ENCODE measurements at regions not wholly inside any gene's neighbourhood (a gene's known extent, or its start where the extent isn't known, plus 50 kb on each side); places are given as distances from the start of the nearest gene placed in this dataset.

DNA sequence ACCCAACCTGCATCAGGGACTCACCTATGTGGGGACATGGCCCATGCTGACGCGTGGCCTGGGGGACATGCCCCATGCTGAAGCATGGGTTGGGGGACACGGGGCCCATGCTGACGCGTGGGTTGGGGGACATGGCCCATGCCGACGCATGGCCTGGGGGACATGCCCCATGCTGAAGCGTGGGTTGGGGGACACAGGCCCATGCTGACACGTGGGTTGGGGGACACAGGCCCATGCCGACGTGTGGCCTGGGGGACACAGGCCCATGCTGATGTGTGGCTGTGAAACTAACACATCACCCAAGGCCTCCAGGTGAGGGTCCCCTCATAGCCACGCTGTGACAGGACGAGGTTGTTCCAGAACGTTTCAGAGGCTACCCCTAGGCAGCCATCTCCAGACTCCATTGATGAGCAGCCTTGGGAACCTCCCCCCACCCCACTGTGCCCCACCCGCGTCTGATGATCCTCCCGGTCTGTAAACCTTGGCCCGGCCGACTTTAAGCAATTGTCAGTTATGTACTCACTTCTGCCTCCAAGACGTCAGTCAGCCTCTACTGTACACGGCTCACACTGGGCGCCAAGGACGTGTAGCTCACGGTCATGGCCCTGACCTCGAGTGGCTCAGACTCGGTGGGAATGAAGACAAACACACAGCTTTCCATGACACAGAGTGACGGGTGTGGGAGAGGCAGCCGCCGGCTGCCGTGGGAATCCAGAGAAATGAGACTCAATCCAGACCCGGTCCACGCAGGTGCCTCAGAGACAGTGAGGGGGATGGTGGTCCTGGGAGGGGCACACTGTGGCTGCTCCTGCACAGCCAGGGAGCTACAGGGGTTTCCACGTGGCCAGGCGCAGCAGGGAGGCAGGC, 50.2 kb upstream of the SLC66A3 start:
- TF ChIP-seq, protein P1, sequence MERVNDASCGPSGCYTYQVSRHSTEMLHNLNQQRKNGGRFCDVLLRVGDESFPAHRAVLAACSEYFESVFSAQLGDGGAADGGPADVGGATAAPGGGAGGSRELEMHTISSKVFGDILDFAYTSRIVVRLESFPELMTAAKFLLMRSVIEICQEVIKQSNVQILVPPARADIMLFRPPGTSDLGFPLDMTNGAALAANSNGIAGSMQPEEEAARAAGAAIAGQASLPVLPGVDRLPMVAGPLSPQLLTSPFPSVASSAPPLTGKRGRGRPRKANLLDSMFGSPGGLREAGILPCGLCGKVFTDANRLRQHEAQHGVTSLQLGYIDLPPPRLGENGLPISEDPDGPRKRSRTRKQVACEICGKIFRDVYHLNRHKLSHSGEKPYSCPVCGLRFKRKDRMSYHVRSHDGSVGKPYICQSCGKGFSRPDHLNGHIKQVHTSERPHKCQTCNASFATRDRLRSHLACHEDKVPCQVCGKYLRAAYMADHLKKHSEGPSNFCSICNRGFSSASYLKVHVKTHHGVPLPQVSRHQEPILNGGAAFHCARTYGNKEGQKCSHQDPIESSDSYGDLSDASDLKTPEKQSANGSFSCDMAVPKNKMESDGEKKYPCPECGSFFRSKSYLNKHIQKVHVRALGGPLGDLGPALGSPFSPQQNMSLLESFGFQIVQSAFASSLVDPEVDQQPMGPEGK (CRISPR knock-in tag; IDR thresholded peaks at IDR 0.05; ENCODE audit: borderline replicate concordance) = no peak
- TF ChIP-seq ZNF70 (CRISPR knock-in tag; IDR thresholded peaks at IDR 0.05) (no peak), CSDC2 (CRISPR knock-in tag; IDR thresholded peaks at IDR 0.05) (no peak), SNAI2 (CRISPR knock-in tag; IDR thresholded peaks at IDR 0.05) (no peak), BACH2 (CRISPR knock-in tag; IDR thresholded peaks at IDR 0.05; ENCODE audit: borderline replicate concordance) (no peak), PPARA (CRISPR knock-in tag; IDR thresholded peaks at IDR 0.05; ENCODE audit: borderline replicate concordance) (no peak)
- TF ChIP-seq, protein P2, sequence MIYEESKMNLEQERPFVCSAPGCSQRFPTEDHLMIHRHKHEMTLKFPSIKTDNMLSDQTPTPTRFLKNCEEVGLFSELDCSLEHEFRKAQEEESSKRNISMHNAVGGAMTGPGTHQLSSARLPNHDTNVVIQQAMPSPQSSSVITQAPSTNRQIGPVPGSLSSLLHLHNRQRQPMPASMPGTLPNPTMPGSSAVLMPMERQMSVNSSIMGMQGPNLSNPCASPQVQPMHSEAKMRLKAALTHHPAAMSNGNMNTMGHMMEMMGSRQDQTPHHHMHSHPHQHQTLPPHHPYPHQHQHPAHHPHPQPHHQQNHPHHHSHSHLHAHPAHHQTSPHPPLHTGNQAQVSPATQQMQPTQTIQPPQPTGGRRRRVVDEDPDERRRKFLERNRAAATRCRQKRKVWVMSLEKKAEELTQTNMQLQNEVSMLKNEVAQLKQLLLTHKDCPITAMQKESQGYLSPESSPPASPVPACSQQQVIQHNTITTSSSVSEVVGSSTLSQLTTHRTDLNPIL (CRISPR knock-in tag; IDR thresholded peaks at IDR 0.05; ENCODE audit: low read depth) = no peak
- TF ChIP-seq, protein P3, sequence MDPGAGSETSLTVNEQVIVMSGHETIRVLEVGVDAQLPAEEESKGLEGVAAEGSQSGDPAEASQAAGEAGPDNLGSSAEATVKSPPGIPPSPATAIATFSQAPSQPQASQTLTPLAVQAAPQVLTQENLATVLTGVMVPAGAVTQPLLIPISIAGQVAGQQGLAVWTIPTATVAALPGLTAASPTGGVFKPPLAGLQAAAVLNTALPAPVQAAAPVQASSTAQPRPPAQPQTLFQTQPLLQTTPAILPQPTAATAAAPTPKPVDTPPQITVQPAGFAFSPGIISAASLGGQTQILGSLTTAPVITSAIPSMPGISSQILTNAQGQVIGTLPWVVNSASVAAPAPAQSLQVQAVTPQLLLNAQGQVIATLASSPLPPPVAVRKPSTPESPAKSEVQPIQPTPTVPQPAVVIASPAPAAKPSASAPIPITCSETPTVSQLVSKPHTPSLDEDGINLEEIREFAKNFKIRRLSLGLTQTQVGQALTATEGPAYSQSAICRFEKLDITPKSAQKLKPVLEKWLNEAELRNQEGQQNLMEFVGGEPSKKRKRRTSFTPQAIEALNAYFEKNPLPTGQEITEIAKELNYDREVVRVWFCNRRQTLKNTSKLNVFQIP (CRISPR knock-in tag; IDR thresholded peaks at IDR 0.05; ENCODE audit: borderline replicate concordance, low read depth) = no peak

Measured in SK-N-SH treated with all-trans-retinoic acid at 6 μM for 48 hours (cell line).